ENCODE measurements at regions not wholly inside any gene's neighbourhood (a gene's known extent, or its start where the extent isn't known, plus 50 kb on each side); places are given as distances from the start of the nearest gene placed in this dataset.
"Not testable (repeated sequence)": the region's sequence is repeated elsewhere in the genome, so short reads cannot be mapped to it uniquely, and the experiment has no call there.

DNA sequence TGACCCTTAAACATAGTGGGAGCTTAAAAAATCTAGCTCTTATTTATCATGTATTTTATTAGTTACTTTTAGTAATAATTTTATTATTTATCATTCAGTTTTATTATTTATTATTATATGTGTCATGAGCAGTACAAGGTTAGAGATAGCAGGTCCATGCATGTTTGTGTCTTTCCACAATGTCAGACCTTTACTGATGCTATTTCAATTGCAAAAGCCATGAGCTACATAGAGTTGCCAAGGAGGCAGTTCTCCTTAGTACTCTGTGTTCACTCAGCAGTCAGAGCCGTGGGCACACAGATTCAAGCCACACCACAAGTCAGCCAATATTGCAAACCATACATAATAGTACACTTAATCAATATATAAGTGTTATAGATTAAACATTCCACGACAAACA lies 157.9 kb upstream of the NTRK2 start:
- no peak for DNase-seq

DNA sequence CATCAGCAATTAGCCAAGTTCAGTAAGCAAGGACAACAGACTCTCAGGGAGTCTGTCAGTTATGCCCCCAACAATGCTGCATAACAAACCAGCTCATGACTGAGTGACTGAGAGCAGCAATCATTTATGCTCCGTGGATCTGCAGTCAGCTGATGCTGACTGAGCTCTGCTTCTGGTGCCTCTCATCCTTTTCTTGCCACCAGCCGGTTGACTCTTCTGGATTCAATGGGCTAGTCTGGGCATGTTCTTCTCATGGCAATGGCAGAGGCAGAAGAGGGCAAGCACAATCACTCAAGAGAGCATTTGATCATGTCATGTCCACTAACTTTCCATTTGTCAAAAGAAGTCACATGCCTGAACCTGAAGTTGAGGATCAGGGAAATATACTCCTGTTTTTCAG lies 157.0 kb upstream of the NTRK2 start:
- DNase-seq = no peak

DNA sequence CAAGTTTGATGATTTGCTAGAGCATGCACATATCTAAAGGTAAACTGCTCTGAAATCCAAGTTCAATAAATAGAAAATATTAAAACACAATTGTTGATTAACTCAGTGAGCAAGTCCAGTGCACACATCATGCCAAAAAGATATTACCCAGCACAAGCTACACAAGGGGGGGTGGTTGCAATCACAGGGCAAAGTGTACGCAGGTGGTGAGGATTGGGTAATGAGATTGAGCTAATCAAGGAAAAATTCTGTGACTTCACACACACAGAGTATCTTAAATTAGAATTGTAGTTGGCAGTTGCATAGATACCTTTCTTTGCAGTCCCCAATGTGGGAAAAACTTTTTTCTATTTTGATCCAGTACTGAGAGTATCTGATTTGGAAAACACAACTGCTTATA lies 156.1 kb upstream of the NTRK2 start:
- DNase-seq = no peak

DNA sequence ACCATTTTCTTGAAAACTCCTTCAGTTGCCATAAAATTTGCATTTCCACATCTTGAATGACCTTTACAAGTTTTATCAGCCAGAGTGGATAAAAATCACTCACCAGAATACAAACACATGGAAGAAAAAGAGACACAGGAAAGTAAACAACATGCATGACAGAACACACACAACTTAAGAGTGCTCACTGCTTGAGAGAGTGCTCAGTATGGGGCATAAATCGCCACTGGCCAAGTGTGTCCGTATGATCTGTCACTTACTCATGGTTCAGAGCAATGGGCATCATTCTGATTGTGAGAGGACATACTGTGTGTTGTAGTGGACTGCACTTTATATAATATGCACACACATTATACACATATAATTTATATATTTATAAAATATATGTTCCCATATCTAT lies 155.6 kb upstream of the NTRK2 start:
- DNase-seq = no peak

DNA sequence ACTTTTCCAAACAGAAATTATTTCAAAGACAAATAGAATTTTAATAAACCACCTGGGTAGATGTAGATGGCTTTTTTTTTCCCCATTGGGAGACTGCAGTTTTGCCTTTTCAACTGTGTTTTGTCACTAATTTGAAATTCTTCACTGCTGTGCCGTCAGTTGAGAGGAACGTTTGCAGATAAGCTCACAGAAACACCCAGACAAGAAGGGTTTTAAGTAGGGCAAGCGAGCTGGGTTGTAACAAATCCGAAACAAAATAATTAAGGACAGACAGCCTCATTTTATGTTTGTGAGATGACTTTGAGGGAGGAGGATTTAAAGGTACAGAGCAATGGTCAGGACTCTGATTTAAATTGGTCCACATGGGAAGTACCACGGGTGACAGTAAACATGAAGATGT lies 155.1 kb upstream of the NTRK2 start:
- no peak for DNase-seq

DNA sequence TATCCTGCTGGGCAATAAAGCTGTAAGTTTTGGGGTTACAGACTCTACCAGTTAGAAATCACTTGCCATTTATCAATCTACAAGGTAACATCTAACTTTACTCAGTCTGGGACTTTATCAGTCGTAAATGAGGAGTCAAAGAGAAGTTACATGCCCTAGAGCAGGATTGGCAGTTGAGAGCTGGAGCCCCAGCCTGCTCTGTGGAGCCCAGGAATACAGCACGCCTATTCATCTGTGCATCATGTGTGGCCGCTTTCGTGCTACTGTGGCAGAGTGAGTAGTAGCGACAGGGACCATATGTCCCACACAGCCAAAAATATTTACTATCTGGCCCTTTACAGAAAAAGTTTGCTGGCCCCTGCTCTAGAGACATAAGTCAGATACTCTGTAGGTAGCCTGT lies 152.5 kb upstream of the NTRK2 start:
- DNase-seq = no peak

DNA sequence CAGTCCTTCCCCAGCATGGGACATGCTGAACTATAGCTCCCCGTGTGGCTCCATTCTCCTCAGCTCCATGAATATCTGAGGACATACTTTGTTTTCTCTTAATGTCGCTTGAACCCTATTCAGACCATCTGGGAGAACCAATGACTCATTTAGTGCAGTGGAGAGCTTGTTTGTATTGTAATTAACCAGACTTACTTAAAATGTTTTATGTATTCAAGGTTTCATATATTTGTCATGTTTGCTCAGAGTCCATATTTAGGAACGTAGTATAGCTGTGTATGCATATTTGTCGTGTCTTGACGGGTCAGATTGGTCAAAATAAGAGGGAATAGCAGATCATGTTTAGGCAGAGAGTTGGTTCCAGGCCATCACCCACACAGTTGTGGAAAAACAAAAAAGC lies 150.1 kb upstream of the NTRK2 start:
- DNase-seq = no peak

DNA sequence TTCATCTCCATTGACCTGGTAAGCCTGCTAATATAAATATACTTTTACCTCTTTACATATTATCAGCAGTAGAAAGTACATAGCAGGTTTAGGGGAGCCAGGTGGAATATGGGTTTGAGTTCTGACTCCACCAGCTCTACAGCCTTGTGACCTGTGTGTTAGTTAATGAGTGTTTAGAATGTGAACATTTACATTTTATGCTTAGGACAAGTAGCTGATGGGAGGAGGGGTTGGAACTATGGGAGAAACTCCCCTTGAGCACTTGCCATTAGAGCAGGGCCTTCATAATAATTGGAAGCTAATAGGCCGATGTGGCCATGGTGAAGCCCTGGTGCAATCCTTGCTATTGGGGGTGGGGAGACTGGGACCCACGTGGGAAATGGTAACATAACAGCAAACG lies 148.3 kb upstream of the NTRK2 start:
- DNase-seq = no peak

DNA sequence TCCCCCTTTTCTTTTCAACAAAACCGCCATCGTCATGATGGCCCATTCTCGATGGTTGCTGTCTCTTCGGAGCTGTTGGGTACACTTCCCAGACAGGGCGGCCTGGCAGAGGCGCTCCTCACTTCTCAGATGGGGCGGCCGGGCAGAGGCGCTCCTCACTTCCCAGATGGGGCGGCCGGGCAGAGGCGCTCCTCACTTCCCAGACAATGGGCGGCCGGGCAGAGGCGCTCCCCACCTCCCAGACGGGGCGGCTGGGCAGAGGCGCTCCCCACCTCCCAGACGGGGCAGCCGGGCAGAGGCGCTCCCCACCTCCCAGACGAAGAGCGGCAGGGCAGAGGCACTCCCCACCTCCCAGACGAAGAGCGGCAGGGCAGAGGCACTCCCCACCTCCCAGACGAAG lies 143.3 kb upstream of the NTRK2 start:
- DNase-seq = not testable (repeated sequence)

DNA sequence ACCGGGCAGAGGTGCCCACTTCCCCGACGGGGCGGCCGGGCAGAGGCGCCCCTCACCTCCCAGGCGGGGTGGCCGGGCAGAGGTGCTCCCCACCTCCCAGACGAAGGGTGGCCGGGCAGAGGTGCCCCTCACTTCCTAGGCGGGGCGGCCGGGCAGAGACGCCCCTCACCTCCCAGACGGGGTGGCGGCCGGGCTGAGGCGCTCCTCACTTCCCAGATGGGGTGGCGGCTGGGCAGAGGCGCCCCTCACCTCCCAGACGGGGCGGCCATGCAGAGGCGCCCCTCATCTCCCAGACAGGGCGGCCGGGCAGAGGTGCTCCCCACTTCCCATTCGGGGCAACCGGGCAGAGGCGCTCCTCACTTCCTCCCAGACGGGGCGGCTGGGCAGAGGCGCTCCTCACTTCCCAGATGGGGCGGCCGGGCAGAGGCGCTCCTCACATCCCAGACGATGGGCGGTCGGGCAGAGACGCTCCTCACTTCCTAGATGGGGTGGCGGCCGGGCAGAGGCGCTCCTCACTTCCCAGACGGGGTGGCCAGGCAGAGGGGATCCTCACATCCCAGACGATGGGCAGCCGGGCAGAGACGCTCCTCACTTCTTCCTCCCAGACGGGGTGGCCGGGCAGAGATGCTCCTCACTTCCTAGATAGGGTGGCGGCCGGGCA lies 142.3 kb upstream of the NTRK2 start:
- not testable (repeated sequence) for DNase-seq

DNA sequence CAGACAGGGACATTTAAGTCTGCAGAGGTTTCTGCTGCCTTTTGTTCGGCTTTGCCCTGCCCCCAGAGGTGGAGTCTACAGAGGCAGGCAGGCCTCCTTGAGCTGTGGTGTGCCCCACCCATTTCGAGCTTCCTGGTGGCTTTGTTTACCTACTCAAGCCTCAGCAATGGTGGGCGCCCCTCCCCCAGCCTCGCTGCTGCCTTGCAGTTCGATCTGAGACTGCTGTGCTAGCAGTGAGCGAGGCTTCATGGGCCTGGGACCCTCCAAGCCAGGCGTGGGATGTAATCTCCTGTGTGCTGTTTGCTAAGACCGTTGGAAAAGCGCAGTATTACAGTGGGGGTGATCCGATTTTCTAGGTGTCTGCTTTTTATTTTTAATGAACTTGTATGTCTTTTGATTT lies 133.6 kb upstream of the NTRK2 start:
- DNase-seq = not testable (repeated sequence)

DNA sequence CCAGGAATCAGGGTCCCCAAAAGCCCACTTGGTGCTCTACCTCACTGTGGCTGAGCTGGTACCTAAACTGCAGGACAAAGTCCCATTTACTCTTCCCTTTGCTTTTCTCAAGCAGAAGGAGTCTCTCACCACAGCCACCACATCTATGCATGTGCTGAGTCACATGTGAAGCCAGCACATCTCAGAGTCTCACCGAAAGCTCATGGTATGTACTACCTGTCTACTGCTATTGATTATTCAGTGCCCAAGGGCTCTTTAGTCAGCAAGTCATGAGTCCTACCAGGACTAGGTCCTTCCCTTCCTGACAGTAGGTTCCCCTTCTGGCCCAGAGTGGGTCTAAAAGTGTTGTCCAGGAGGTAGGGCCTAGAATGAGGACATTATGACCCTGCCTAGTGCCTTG lies 130.7 kb upstream of the NTRK2 start:
- no peak for DNase-seq

DNA sequence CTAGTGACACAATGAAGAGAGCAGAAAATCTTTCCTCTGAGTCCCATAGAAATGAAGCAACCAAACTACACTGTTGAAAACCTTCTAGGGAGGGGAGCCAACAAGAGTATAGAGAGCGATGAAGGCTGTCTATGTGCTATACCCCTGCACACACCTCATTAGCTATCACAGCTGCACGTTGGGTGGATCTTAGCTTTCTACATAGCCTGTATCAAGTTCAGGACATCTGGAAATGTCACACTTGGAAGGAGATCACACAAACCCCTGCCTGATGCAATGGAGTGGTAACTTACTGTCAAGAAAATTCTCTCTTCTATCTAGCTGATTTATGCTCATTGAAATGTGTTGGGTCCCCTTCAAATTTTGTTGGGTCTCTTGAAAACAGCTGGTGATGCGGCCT lies 127.0 kb upstream of the NTRK2 start:
- no peak for DNase-seq

DNA sequence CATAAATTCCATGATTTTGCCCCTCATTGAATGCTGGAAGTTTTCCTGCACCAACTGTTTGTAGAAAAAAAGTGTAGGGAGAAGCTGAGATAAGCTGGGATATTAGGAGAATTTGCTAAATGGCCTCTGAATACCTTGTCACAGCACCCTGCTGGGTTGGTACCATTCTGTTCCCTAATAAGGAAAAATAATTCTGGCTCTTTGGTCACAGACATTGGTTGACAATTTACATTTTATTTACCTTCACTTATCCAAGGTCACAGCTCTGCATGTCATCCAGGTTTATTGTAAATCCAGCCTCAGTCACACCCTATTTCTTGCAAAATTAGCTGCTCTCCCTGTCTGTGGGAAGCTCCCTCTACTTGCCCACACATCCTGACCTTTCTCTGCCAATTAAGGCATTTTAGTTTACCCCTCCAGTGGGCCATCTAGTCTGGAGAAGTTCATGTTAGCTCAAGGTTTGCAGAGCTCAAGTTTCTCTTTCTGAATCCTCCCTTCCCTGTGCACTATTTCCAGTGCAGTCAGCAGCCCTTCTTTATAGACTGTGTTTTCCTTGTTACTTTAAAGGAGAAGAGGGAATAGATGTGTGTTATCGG lies 115.4 kb upstream of the NTRK2 start:
- DNase-seq = no peak

DNA sequence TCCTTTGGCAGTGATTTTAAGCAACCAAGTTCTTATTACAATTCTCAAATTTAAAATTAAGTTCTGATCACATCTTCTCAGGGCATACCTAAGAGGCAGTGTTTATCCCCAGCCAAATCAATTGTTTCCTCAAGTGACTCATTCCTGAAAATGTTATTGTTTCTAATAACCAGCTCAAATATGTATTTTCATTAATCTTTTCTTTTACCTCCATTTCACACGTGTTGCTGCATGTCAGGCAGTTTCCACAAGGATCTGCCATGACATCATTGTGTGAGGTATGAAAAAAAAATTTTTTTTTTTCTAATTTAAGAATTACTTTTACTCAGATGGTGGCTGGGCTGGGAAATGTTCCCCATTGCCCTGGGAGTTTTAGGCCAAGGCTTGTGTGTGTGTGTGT lies 113.0 kb upstream of the NTRK2 start:
- no peak for DNase-seq

DNA sequence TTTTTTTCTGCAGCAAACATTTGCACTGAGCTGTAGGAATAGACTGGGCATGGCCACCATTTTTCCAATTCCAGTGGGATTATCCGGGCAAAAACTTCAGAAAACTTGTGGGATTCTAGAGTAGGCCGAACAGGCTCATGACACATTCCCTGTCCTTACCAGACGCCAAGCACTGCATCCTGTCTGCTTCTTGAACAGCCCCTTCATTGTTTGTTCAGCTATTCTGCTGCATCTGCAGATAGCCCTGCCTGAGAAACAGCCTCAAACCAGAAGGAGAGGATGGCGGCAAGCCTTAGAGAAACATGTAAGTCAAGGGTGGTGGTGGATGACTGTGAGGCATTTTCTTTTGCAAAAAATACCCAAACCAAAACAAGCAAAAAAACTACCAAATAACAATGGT lies 111.8 kb upstream of the NTRK2 start:
- no peak for DNase-seq

DNA sequence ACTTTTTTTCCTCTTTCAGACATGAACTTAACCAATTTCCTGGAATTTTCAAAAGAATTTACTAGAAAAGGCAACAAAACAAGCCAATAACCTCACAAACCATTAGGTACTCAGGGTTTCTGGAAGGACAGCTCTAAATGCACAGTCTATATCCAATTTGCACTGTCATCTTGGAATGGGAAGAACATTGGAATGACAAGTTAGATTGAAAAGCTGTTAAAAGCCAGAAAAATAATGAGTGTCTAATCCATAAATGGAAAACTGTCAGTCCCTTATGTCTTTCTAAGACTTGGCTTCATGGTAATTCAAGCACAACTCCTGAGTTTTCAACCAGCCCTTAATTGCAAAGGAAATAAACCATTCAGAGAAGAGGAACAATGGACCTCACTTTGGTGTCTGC lies 105.8 kb upstream of the NTRK2 start:
- DNase-seq = no peak

DNA sequence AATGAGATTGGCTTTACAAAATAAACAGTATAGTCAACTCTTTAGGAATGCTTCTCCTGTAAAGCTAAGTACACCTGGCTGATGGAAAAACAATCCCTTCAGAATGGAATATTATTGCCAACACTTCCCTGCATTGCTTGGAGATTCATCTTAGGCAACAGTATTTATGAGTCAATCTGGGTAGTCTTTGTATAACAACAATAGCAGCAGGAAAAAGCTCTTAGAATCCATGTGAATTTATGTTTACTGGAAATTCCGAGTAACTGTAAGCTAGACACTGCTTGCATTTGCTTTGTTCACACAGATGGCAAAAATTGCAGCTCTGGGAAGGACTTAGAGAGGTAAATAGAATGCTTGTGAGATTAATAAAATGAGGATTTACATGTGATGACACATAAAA lies 101.7 kb upstream of the NTRK2 start:
- no peak for DNase-seq

DNA sequence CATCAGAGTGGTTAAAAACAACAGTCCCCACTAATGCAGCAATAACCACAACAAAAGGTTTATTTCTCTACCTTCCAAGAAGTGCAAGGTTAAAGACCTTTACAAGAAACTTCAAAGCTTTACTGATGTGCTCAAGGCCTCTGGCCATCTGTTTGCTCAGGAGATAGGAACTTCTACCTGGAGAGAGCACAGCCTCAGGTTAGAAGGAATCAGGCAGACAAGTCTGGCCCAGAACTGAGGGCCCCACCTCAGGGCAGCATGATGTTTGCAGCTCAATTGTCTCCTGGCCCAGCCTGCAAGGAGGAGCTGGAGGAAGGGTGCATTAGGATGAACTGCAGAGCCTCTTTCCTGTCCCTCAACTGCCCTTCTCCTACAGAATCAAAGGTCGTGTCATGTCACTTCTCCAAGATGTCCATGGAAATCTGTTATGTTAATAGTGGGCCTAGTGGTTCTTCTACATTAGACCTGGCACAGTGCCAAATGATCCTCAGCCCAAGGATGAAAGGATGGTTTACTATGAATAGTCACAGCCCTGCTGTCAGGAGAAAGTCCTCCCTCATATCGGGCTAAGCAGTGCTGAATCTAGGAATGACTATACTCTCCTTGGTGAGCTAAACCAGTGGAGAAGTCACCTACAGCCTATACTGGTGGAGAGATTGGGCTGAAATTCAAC lies 98.9 kb upstream of the NTRK2 start:
- no peak for DNase-seq

DNA sequence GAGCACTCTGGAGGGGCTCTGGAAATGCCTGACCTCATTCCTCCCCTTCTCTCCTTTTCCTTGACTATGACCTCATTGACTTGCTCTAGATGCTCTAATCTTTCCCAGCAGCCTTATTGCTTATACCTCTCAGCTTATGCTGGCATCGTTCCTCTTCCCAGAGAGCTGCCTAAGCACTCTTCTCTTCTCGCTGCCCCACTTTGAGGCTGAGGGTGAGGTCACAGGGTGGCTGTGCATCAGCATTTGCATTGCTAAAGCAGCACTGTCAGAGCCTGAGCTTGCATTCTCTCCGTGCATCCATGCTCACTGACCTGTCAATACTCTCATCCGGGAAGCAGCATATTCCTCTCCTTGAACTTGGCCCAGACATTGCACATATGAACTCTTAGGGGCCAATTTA lies 96.4 kb upstream of the NTRK2 start:
- no peak for DNase-seq

DNA sequence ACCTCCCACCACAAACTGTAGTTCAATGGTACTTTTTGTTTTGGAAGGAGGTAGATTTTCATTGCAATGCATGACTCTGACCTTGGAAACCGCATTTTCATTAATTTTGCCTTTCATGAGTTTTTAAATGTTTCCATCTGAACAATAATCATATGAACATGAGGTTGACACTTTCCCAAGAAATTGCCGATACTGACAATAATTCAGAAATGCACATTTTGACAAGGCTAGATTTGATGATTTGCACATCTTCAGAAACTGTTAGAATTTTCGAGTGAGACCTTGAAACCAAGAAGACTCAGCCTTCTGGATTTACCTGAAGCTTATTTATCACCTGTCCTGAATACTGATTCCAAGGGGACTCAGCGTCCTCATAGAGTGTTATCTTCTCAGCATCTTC lies 93.8 kb upstream of the NTRK2 start:
- DNase-seq = no peak

DNA sequence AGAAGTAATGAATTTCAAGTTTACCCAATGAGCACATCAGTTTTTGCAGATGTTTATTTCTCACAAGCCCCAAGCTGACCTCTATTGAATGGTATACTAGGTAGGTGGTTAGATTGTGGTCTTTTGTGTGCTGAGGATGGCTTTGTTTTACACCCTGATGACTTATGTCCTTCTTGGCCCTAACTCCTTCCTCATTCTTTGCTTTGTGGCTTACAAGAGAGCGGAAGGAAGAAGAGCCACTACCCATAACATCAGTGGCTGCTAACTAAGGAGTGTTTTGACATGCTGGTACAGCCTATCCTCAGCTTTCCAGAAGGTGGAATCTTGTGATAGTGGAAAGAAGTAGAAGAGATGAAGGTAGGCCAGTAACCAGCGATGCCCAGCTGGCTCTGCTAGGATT lies 85.7 kb upstream of the NTRK2 start:
- no peak for DNase-seq

DNA sequence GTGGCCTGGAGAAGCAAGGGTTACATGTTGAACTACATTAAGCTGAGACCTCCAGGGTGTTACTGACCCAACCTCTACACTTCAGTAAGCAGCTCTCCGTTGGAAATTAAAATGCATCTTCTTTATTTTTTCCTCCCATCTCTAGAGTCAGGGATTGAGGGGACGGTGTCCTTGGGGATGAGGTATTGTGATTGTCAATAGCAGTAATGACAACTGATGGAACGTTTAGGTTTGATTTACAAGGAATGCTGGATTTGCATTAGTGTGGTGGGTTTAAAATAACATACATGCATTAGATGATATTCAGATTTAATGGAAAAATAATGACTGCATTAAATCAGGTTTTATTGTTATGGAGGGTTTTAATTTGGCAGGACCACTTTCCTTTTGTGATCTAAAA lies 82.9 kb upstream of the NTRK2 start:
- no peak for DNase-seq

DNA sequence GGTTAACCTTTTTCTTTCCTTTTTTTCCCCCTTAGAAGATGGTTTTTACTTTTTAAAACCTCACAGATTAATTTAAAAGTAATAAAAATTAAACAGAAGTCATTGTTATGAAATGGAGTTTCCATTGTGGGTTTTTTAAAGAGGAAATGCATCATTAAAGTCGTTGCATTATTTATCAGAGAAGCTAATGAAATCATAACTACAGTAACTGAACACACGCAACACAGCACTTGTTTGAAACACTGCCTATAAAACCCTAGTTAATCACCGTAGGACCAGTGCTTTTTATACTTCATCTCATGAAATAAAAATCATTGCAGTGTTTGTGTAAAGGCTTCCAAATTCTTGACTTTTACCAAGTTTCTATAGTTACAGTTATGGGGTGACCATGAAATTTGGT lies 82.4 kb upstream of the NTRK2 start:
- DNase-seq = no peak

DNA sequence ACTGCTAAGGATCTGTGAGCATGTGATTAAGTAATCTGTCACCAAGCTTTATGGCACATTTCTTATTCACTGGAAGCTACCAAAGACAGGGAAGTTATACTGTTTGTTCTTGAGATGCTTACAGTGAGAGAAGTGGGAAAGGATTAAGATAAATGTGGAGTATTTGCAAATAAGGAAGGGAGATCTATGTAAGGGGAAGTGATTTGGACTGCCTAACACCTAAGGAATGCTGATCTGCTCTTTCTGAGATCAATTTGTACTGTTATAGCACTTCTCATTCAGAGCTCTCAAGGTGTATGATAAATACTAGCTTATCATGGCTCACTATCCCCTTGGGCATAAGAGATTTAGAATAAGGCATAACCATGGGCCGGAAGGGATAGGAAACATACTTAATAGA lies 80.0 kb upstream of the NTRK2 start:
- DNase-seq = no peak
